Endothelial cell of umbilical vein (primary cell): ENCODE measurements at regions not wholly inside any gene's neighbourhood (a gene's known extent, or its start where the extent isn't known, plus 50 kb on each side); places are given as distances from the start of the nearest gene placed in this dataset.

ENCODE experiments used
- EZH2 ChIP-seq: IDR thresholded peaks from 2 replicates; pipeline ENCODE4 v1.6.1; 2012; ENCODE audit warnings: borderline replicate concordance, low read depth, mild to moderate bottlenecking, moderate library complexity, low read length, inconsistent platforms; ENCODE audit not compliant: severe bottlenecking
- GATA2 ChIP-seq: IDR thresholded peaks from 2 replicates; pipeline ENCODE4 v1.7.0; 2011; ENCODE audit warnings: low read depth, mild to moderate bottlenecking, moderate library complexity, mixed read lengths, low read length; ENCODE audit not compliant: insufficient read length, insufficient read depth
- JUN ChIP-seq: IDR thresholded peaks from 2 replicates; pipeline ENCODE4 v1.6.1; 2011; ENCODE audit warnings: borderline replicate concordance, low read depth; ENCODE audit not compliant: insufficient read length, insufficient read depth
- POLR2A ChIP-seq: IDR thresholded peaks from 2 replicates; pipeline ENCODE4 v1.6.1; 2012; ENCODE audit warnings: low read depth, mild to moderate bottlenecking, control low read depth, low read length
- POLR2AphosphoS5 ChIP-seq: IDR thresholded peaks from 2 replicates; pipeline ENCODE4 v1.6.1; 2012; ENCODE audit warnings: low read depth, mild to moderate bottlenecking, control low read depth, low read length, moderate library complexity; ENCODE audit not compliant: insufficient read depth
- TF ChIP-seq, protein P1 (sequence below), 2 donors: IDR thresholded peaks; 1 replicate in 1 of 2; 2 replicates in 1 of 2; pipeline ENCODE4 v1.5.1; 2011; ENCODE audit warnings: low read length in 2 of 2, mild to moderate bottlenecking in 2 of 2, moderate library complexity in 2 of 2, control low read depth in 1 of 2, inconsistent platforms in 1 of 2, low read depth in 1 of 2; ENCODE audit not compliant: insufficient read depth in 1 of 2; ENCODE audit errors: extremely low read depth in 1 of 2
- TF ChIP-seq, protein P2 (sequence below): IDR thresholded peaks from 2 replicates; pipeline ENCODE4 v1.6.1; 2011; ENCODE audit not compliant: insufficient read depth, insufficient read length

DNA sequence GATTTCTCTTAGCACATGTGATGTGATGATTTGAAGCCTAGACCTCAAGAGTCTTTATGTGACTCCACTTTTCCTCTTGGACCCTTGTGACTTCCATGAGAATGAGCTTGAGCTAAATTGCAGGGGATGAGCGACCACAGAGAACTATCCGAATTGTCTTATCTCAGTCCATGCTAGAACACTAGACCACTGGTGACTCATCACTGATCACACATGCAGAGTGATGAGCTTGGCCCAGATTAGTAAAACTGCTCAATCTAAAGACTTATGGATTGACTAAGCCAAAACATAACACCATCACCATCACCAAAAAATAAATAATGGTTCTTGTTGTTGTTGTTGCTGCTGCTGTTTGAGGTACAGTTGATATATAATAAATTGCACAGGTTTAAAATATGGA is 114.1 kb upstream of the CFAP20DC start:
- TF ChIP-seq JUN = no peak
- TF ChIP-seq, protein P1, sequence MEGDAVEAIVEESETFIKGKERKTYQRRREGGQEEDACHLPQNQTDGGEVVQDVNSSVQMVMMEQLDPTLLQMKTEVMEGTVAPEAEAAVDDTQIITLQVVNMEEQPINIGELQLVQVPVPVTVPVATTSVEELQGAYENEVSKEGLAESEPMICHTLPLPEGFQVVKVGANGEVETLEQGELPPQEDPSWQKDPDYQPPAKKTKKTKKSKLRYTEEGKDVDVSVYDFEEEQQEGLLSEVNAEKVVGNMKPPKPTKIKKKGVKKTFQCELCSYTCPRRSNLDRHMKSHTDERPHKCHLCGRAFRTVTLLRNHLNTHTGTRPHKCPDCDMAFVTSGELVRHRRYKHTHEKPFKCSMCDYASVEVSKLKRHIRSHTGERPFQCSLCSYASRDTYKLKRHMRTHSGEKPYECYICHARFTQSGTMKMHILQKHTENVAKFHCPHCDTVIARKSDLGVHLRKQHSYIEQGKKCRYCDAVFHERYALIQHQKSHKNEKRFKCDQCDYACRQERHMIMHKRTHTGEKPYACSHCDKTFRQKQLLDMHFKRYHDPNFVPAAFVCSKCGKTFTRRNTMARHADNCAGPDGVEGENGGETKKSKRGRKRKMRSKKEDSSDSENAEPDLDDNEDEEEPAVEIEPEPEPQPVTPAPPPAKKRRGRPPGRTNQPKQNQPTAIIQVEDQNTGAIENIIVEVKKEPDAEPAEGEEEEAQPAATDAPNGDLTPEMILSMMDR (IDR thresholded peaks at IDR 0.05; ENCODE audit: extremely low read depth in 1 of 2, insufficient read depth in 1 of 2, low read depth in 1 of 2, low read length in 2 of 2) = no peak
- no peak for TF ChIP-seq POLR2A
- TF ChIP-seq EZH2 = no peak
- TF ChIP-seq, protein P2, sequence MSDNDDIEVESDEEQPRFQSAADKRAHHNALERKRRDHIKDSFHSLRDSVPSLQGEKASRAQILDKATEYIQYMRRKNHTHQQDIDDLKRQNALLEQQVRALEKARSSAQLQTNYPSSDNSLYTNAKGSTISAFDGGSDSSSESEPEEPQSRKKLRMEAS = no peak
- no peak for TF ChIP-seq GATA2
- TF ChIP-seq POLR2AphosphoS5 = no peak
